ENCODE measurements at regions not wholly inside any gene's neighbourhood (a gene's known extent, or its start where the extent isn't known, plus 50 kb on each side); places are given as distances from the start of the nearest gene placed in this dataset.

- TF ChIP-seq TCF12 (IDR thresholded peaks at IDR 0.05; ENCODE audit: low read depth) (no peak), EP300 (IDR thresholded peaks at IDR 0.05; ENCODE audit: borderline replicate concordance) (no peak), USF1 (IDR thresholded peaks at IDR 0.05) (no peak), TAF1 (IDR thresholded peaks at IDR 0.05; ENCODE audit: low read depth) (no peak)
Observed at GRCh38 chr5:152819891-152820290, 414.8 kb upstream of the NMUR2 start.

- TF ChIP-seq NFIC (IDR thresholded peaks at IDR 0.05) (no peak), ZBTB7A (IDR thresholded peaks at IDR 0.05; ENCODE audit: low read depth) (no peak), YY1 (IDR thresholded peaks at IDR 0.05; ENCODE audit: low read depth) (no peak), FOXM1 (IDR thresholded peaks at IDR 0.05; ENCODE audit: borderline replicate concordance, low read depth) (no peak), MAX (IDR thresholded peaks at IDR 0.05) (no peak), EGR1 (IDR thresholded peaks at IDR 0.05) (no peak), REST (IDR thresholded peaks at IDR 0.05; ENCODE audit: low read depth) (no peak), TEAD4 (IDR thresholded peaks at IDR 0.05) (no peak), EP300 (IDR thresholded peaks at IDR 0.05; ENCODE audit: borderline replicate concordance) (no peak), TCF12 (IDR thresholded peaks at IDR 0.05; ENCODE audit: low read depth) (no peak), USF1 (IDR thresholded peaks at IDR 0.05) (no peak), CREB1 (IDR thresholded peaks at IDR 0.05; ENCODE audit: low read depth) (no peak), CEBPB (IDR thresholded peaks at IDR 0.05) (no peak), RAD21 (IDR thresholded peaks at IDR 0.05; ENCODE audit: low read depth) (no peak), TAF1 (IDR thresholded peaks at IDR 0.05; ENCODE audit: low read depth) (no peak)
Observed at GRCh38 chr5:152824316-152824715, 419.2 kb upstream of the NMUR2 start.

- TF ChIP-seq TCF12 (IDR thresholded peaks at IDR 0.05; ENCODE audit: low read depth) (no peak), TEAD4 (IDR thresholded peaks at IDR 0.05) (no peak), ZBTB7A (IDR thresholded peaks at IDR 0.05; ENCODE audit: low read depth) (no peak), EGR1 (IDR thresholded peaks at IDR 0.05) (no peak), NFIC (IDR thresholded peaks at IDR 0.05) (no peak), USF1 (IDR thresholded peaks at IDR 0.05) (no peak), RAD21 (IDR thresholded peaks at IDR 0.05; ENCODE audit: low read depth) (no peak), FOXM1 (IDR thresholded peaks at IDR 0.05; ENCODE audit: borderline replicate concordance, low read depth) (no peak), EP300 (IDR thresholded peaks at IDR 0.05; ENCODE audit: borderline replicate concordance) (no peak), CREB1 (IDR thresholded peaks at IDR 0.05; ENCODE audit: low read depth) (no peak), REST (IDR thresholded peaks at IDR 0.05; ENCODE audit: low read depth) (no peak), TAF1 (IDR thresholded peaks at IDR 0.05; ENCODE audit: low read depth) (no peak), MAX (IDR thresholded peaks at IDR 0.05) (no peak), YY1 (IDR thresholded peaks at IDR 0.05; ENCODE audit: low read depth) (no peak), CEBPB (IDR thresholded peaks at IDR 0.05) (no peak)
Observed at GRCh38 chr5:152838241-152838786, 433.2 kb upstream of the NMUR2 start.

- TF ChIP-seq TEAD4 (IDR thresholded peaks at IDR 0.05), result no peak
- no peak for TF ChIP-seq TAF1 (IDR thresholded peaks at IDR 0.05; ENCODE audit: low read depth)
- no peak for TF ChIP-seq REST (IDR thresholded peaks at IDR 0.05; ENCODE audit: low read depth)
- TF ChIP-seq CREB1 (IDR thresholded peaks at IDR 0.05; ENCODE audit: low read depth), result no peak
- no peak for TF ChIP-seq EGR1 (IDR thresholded peaks at IDR 0.05)
- TF ChIP-seq RAD21 (IDR thresholded peaks at IDR 0.05; ENCODE audit: low read depth), result no peak
- TF ChIP-seq FOXM1 (IDR thresholded peaks at IDR 0.05; ENCODE audit: borderline replicate concordance, low read depth), result no peak
- no peak for TF ChIP-seq TCF12 (IDR thresholded peaks at IDR 0.05; ENCODE audit: low read depth)
- no peak for TF ChIP-seq EP300 (IDR thresholded peaks at IDR 0.05; ENCODE audit: borderline replicate concordance)
- no peak for TF ChIP-seq CEBPB (IDR thresholded peaks at IDR 0.05)
- no peak for TF ChIP-seq NFIC (IDR thresholded peaks at IDR 0.05)
- no peak for TF ChIP-seq MAX (IDR thresholded peaks at IDR 0.05)
- no peak for TF ChIP-seq USF1 (IDR thresholded peaks at IDR 0.05)
Observed at GRCh38 chr5:152844713-152845112, 439.6 kb upstream of the NMUR2 start.

Data from Ishikawa (cell line).